ENCODE measurements at regions not wholly inside any gene's neighbourhood (a gene's known extent, or its start where the extent isn't known, plus 50 kb on each side); places are given as distances from the start of the nearest gene placed in this dataset.
"Not testable (repeated sequence)": the region's sequence is repeated elsewhere in the genome, so short reads cannot be mapped to it uniquely, and the experiment has no call there.

- Mint-ChIP-seq H3K9me3 (no peaks in the 10 kb centered on the region), H3K4me3 (no peak overlapping the region), H3K27ac (peak overlapping the region in 1 of 2 donors; percentile 65), H3K27me3 (peaks cover 11% of the 10 kb centered on the region), H3K4me1 (peaks cover 26% of the 10 kb centered on the region)
- DNase-seq (no peak), ATAC-seq (no peak)
These were observed 203.0 kb upstream of the SFSWAP start for GRCh38 chr12:131507881-131508280.

GRCh38 chr12:131509701-131510100, 201.2 kb upstream of the SFSWAP start:
- peaks cover 26% of the 10 kb centered on the region for H3K4me1 Mint-ChIP-seq
- no peak for ATAC-seq
- no peak overlapping the region for H3K27ac Mint-ChIP-seq
- H3K4me3 Mint-ChIP-seq = no peak overlapping the region
- peaks cover 11% of the 10 kb centered on the region for H3K27me3 Mint-ChIP-seq
- DNase-seq = no peak
- no peaks in the 10 kb centered on the region for H3K9me3 Mint-ChIP-seq

GRCh38 chr12:131510431-131510830, 200.5 kb upstream of the SFSWAP start:
- H3K27ac Mint-ChIP-seq = no peak overlapping the region
- peaks cover 26% of the 10 kb centered on the region for H3K4me1 Mint-ChIP-seq
- peaks cover 0 to 6% of the 10 kb centered on the region in 2 donors for H3K9me3 Mint-ChIP-seq
- no peak for DNase-seq
- H3K4me3 Mint-ChIP-seq = no peak overlapping the region
- peaks cover 11% of the 10 kb centered on the region for H3K27me3 Mint-ChIP-seq
- no peak for ATAC-seq

GRCh38 chr12:131511391-131511802, 199.5 kb upstream of the SFSWAP start:
- peak; percentile 98 for ATAC-seq
- H3K9me3 Mint-ChIP-seq = peaks cover 7 to 12% of the 10 kb centered on the region in 2 donors
- H3K27me3 Mint-ChIP-seq = peaks cover 11% of the 10 kb centered on the region
- H3K27ac Mint-ChIP-seq = peak overlapping the region; percentile 9 to 60
- peaks cover 23% of the 10 kb centered on the region for H3K4me1 Mint-ChIP-seq
- peak; percentile 33 to 52 for DNase-seq
- H3K4me3 Mint-ChIP-seq = peak overlapping the region in 1 of 2 donors; percentile 53

GRCh38 chr12:131511803-131512561, 198.9 kb upstream of the SFSWAP start:
- peak overlapping the region; percentile 35 to 38 for H3K27ac Mint-ChIP-seq
- H3K4me1 Mint-ChIP-seq = peaks cover 19% of the 10 kb centered on the region
- peaks cover 6% of the 10 kb centered on the region for H3K27me3 Mint-ChIP-seq
- ATAC-seq (no peak), DNase-seq (no peak)
- H3K9me3 Mint-ChIP-seq = peaks cover 11 to 13% of the 10 kb centered on the region in 2 donors
- H3K4me3 Mint-ChIP-seq = peak overlapping the region in 1 of 2 donors; percentile 53

- DNase-seq (no peak), ATAC-seq (no peak)
- H3K4me1 Mint-ChIP-seq = peaks cover 19% of the 10 kb centered on the region
- no peak overlapping the region for H3K4me3 Mint-ChIP-seq
- peaks cover 13 to 20% of the 10 kb centered on the region in 2 donors for H3K9me3 Mint-ChIP-seq
- H3K27ac Mint-ChIP-seq = no peak overlapping the region
- H3K27me3 Mint-ChIP-seq = no peaks in the 10 kb centered on the region
These were observed 197.3 kb upstream of the SFSWAP start for GRCh38 chr12:131513606-131514005.

GRCh38 chr12:131520553-131520952, 190.3 kb upstream of the SFSWAP start:
- not testable (repeated sequence) for H3K27me3 Mint-ChIP-seq, H3K4me1 Mint-ChIP-seq, DNase-seq, H3K4me3 Mint-ChIP-seq, H3K27ac Mint-ChIP-seq, ATAC-seq
- H3K9me3 Mint-ChIP-seq = peaks cover 6 to 20% of the 10 kb centered on the region in 2 donors

- H3K27ac Mint-ChIP-seq = no peak overlapping the region
- ATAC-seq (no peak), DNase-seq (no peak)
- no peak overlapping the region for H3K4me3 Mint-ChIP-seq
- peaks cover 2 to 13% of the 10 kb centered on the region in 2 donors for H3K9me3 Mint-ChIP-seq
- H3K27me3 Mint-ChIP-seq = no peaks in the 10 kb centered on the region
- no peaks in the 10 kb centered on the region for H3K4me1 Mint-ChIP-seq
These were observed 189.6 kb upstream of the SFSWAP start for GRCh38 chr12:131521326-131521725.

GRCh38 chr12:131525795-131526508, 184.9 kb upstream of the SFSWAP start:
- H3K4me1 Mint-ChIP-seq = no peaks in the 10 kb centered on the region
- ATAC-seq (no peak), DNase-seq (no peak)
- H3K27ac Mint-ChIP-seq = peak overlapping the region in 1 of 2 donors; percentile 19
- no peaks in the 10 kb centered on the region for H3K27me3 Mint-ChIP-seq
- H3K9me3 Mint-ChIP-seq = no peaks in the 10 kb centered on the region
- no peak overlapping the region for H3K4me3 Mint-ChIP-seq

GRCh38 chr12:131527092-131527491, 183.8 kb upstream of the SFSWAP start:
- ATAC-seq (no peak), DNase-seq (no peak)
- Mint-ChIP-seq H3K9me3 (no peaks in the 10 kb centered on the region), H3K27ac (no peak overlapping the region), H3K4me3 (no peak overlapping the region), H3K27me3 (no peaks in the 10 kb centered on the region), H3K4me1 (no peaks in the 10 kb centered on the region)

GRCh38 chr12:131527736-131528135, 183.2 kb upstream of the SFSWAP start:
- no peak overlapping the region for H3K4me3 Mint-ChIP-seq
- no peaks in the 10 kb centered on the region for H3K9me3 Mint-ChIP-seq
- no peaks in the 10 kb centered on the region for H3K4me1 Mint-ChIP-seq
- no peak for DNase-seq
- peaks cover under 1% of the 10 kb centered on the region for H3K27me3 Mint-ChIP-seq
- ATAC-seq = no peak
- H3K27ac Mint-ChIP-seq = peak overlapping the region in 1 of 2 donors; percentile 54

GRCh38 chr12:131528144-131528543, 182.7 kb upstream of the SFSWAP start:
- no peaks in the 10 kb centered on the region for H3K9me3 Mint-ChIP-seq
- no peak overlapping the region for H3K4me3 Mint-ChIP-seq
- H3K4me1 Mint-ChIP-seq = no peaks in the 10 kb centered on the region
- H3K27me3 Mint-ChIP-seq = peaks cover 5% of the 10 kb centered on the region
- no peak for DNase-seq
- no peak overlapping the region for H3K27ac Mint-ChIP-seq
- no peak for ATAC-seq

GRCh38 chr12:131528667-131529066, 182.2 kb upstream of the SFSWAP start:
- peaks cover 8% of the 10 kb centered on the region for H3K27me3 Mint-ChIP-seq
- H3K9me3 Mint-ChIP-seq = no peaks in the 10 kb centered on the region
- peak overlapping the region in 1 of 2 donors; percentile 93 for H3K27ac Mint-ChIP-seq
- ATAC-seq = no peak
- no peaks in the 10 kb centered on the region for H3K4me1 Mint-ChIP-seq
- no peak overlapping the region for H3K4me3 Mint-ChIP-seq
- no peak for DNase-seq

- Mint-ChIP-seq H3K9me3 (no peaks in the 10 kb centered on the region), H3K27me3 (peaks cover 8% of the 10 kb centered on the region), H3K4me3 (no peak overlapping the region), H3K4me1 (no peaks in the 10 kb centered on the region), H3K27ac (no peak overlapping the region)
- DNase-seq (no peak), ATAC-seq (no peak)
These were observed 181.5 kb upstream of the SFSWAP start for GRCh38 chr12:131529196-131530040.

- peaks cover 8% of the 10 kb centered on the region for H3K27me3 Mint-ChIP-seq
- no peak overlapping the region for H3K27ac Mint-ChIP-seq
- no peaks in the 10 kb centered on the region for H3K4me1 Mint-ChIP-seq
- ATAC-seq (no peak), DNase-seq (no peak)
- H3K4me3 Mint-ChIP-seq = no peak overlapping the region
- no peaks in the 10 kb centered on the region for H3K9me3 Mint-ChIP-seq
These were observed 180.9 kb upstream of the SFSWAP start for GRCh38 chr12:131530041-131530332.

GRCh38 chr12:131530422-131530821, 180.5 kb upstream of the SFSWAP start:
- DNase-seq (no peak), ATAC-seq (no peak)
- H3K4me1 Mint-ChIP-seq = no peaks in the 10 kb centered on the region
- H3K9me3 Mint-ChIP-seq = no peaks in the 10 kb centered on the region
- H3K27ac Mint-ChIP-seq = no peak overlapping the region
- no peak overlapping the region for H3K4me3 Mint-ChIP-seq
- peaks cover 8% of the 10 kb centered on the region for H3K27me3 Mint-ChIP-seq
